Upper lobe of left lung (tissue), 4 donors: ENCODE measurements at regions not wholly inside any gene's neighbourhood (a gene's known extent, or its start where the extent isn't known, plus 50 kb on each side); places are given as distances from the start of the nearest gene placed in this dataset.

ENCODE experiments used
- EP300 ChIP-seq, 4 donors: sonication (generic); formaldehyde crosslinking; IDR thresholded peaks; one replicate each; pipeline ENCODE4 v1.5.1; 2017; ENCODE audit warnings: antibody characterized with exemption in 4 of 4, control low read depth in 2 of 4
- TF ChIP-seq, protein P1 (sequence below), 6 experiments: fragments of 450-650 bp in 4 of 6; fragments of 200-600 bp in 2 of 6; sonication (generic) in 2 of 6; IDR thresholded peaks; one replicate each; pipeline ENCODE4 v1.5.1; 2016 to 2019; ENCODE audit warnings: antibody characterized with exemption in 6 of 6

DNA sequence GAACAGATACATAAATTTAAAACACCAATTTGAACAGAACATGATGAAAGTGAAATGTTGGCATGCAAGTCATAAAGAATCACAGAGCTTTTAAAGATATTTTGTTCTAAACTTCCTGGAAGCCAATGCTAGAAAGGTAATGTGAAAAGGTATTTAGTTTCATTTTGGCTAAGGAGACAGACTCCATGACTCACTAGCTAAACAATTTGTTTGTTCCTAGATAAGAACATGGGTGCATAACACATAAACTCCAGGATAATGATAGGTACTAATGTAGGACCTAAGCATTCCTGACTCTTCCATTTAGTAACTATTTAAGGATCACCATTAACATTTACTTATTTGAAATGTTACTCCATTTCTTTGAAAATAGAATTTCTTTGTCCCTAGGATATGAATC, 292.5 kb upstream of the CNTNAP5 start:
- no peak for TF ChIP-seq EP300 (IDR thresholded peaks at IDR 0.05)
- TF ChIP-seq, protein P1, sequence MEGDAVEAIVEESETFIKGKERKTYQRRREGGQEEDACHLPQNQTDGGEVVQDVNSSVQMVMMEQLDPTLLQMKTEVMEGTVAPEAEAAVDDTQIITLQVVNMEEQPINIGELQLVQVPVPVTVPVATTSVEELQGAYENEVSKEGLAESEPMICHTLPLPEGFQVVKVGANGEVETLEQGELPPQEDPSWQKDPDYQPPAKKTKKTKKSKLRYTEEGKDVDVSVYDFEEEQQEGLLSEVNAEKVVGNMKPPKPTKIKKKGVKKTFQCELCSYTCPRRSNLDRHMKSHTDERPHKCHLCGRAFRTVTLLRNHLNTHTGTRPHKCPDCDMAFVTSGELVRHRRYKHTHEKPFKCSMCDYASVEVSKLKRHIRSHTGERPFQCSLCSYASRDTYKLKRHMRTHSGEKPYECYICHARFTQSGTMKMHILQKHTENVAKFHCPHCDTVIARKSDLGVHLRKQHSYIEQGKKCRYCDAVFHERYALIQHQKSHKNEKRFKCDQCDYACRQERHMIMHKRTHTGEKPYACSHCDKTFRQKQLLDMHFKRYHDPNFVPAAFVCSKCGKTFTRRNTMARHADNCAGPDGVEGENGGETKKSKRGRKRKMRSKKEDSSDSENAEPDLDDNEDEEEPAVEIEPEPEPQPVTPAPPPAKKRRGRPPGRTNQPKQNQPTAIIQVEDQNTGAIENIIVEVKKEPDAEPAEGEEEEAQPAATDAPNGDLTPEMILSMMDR (IDR thresholded peaks at IDR 0.05) = no peak
